Nephron progenitor cell (in vitro differentiated cells): ENCODE measurements at regions not wholly inside any gene's neighbourhood (a gene's known extent, or its start where the extent isn't known, plus 50 kb on each side); places are given as distances from the start of the nearest gene placed in this dataset.

Experiments
- DNase-seq: peaks from one replicate; pipeline ENCODE4 v3.0.0; 2021
- H3K27ac Mint-ChIP-seq: 2 replicates; pipeline ENCODE4 v1.8.0; 2021; ENCODE audit warnings: mild to moderate bottlenecking, moderate library complexity, mixed read lengths
- H3K27me3 Mint-ChIP-seq: 2 replicates; pipeline ENCODE4 v1.8.0; 2021; ENCODE audit warnings: mild to moderate bottlenecking, low read depth, mixed read lengths; ENCODE audit not compliant: poor library complexity
- H3K36me3 Mint-ChIP-seq: 2 replicates; pipeline ENCODE4 v1.8.0; 2021; ENCODE audit warnings: low read depth, mixed read lengths
- H3K4me1 Mint-ChIP-seq: 2 replicates; pipeline ENCODE4 v1.8.0; 2021; ENCODE audit warnings: mixed read lengths
- H3K4me3 Mint-ChIP-seq: 2 replicates; pipeline ENCODE4 v1.8.0; 2021; ENCODE audit warnings: mild to moderate bottlenecking, moderate library complexity, mixed read lengths
- H3K9me3 Mint-ChIP-seq: 2 replicates; pipeline ENCODE4 v1.8.0; 2021; ENCODE audit warnings: mild to moderate bottlenecking, moderate library complexity, mixed read lengths
- CTCF ChIP-seq: fragments of 200-600 bp; sonication (generic); IDR thresholded peaks from 2 replicates; pipeline ENCODE4 v1.5.0; 2021; ENCODE audit warnings: antibody characterized with exemption

- TF ChIP-seq CTCF: no peak
- Mint-ChIP-seq H3K27me3 (no peaks in the 10 kb centered on the region), H3K27ac (no peak overlapping the region), H3K4me3 (no peak overlapping the region), H3K36me3 (peaks cover 4% of the 10 kb centered on the region), H3K9me3 (no peaks in the 10 kb centered on the region), H3K4me1 (peaks cover 61% of the 10 kb centered on the region)
- no peak for DNase-seq
Measured at GRCh38 chr1:178642282-178642681, 82.8 kb upstream of the RALGPS2 start.

GRCh38 chr1:178643349-178643748 lies 81.7 kb upstream of the RALGPS2 start:
- no peak for DNase-seq
- Mint-ChIP-seq H3K27me3 (no peaks in the 10 kb centered on the region), H3K9me3 (no peaks in the 10 kb centered on the region), H3K4me1 (peaks cover 67% of the 10 kb centered on the region), H3K27ac (no peak overlapping the region), H3K4me3 (no peak overlapping the region), H3K36me3 (peaks cover 4% of the 10 kb centered on the region)
- TF ChIP-seq CTCF: no peak

- H3K4me3 Mint-ChIP-seq: no peak overlapping the region
- DNase-seq: no peak
- no peaks in the 10 kb centered on the region for H3K9me3 Mint-ChIP-seq
- no peak overlapping the region for H3K27ac Mint-ChIP-seq
- no peaks in the 10 kb centered on the region for H3K27me3 Mint-ChIP-seq
- no peak for TF ChIP-seq CTCF
- peaks cover 68% of the 10 kb centered on the region for H3K4me1 Mint-ChIP-seq
- H3K36me3 Mint-ChIP-seq: peaks cover 4% of the 10 kb centered on the region
Measured at GRCh38 chr1:178643831-178644230, 81.2 kb upstream of the RALGPS2 start.

GRCh38 chr1:178644308-178645120 lies 80.5 kb upstream of the RALGPS2 start:
- TF ChIP-seq CTCF: no peak
- DNase-seq: no peak
- Mint-ChIP-seq H3K9me3 (no peaks in the 10 kb centered on the region), H3K36me3 (peaks cover 4% of the 10 kb centered on the region), H3K27ac (peak overlapping the region; percentile 95), H3K4me1 (peaks cover 68% of the 10 kb centered on the region), H3K4me3 (peak overlapping the region; percentile 77), H3K27me3 (no peaks in the 10 kb centered on the region)

GRCh38 chr1:178645157-178645807 lies 79.8 kb upstream of the RALGPS2 start:
- H3K4me1 Mint-ChIP-seq: peaks cover 68% of the 10 kb centered on the region
- no peaks in the 10 kb centered on the region for H3K9me3 Mint-ChIP-seq
- peak overlapping the region; percentile 95 for H3K27ac Mint-ChIP-seq
- DNase-seq: peak; percentile 10
- H3K27me3 Mint-ChIP-seq: no peaks in the 10 kb centered on the region
- peaks cover 4% of the 10 kb centered on the region for H3K36me3 Mint-ChIP-seq
- TF ChIP-seq CTCF: no peak
- peak overlapping the region; percentile 77 for H3K4me3 Mint-ChIP-seq
